ENCODE measurements at regions not wholly inside any gene's neighbourhood (a gene's known extent, or its start where the extent isn't known, plus 50 kb on each side); places are given as distances from the start of the nearest gene placed in this dataset.

- Histone ChIP-seq H2BK20ac (ENCODE audit: low read depth, low read length, poor library complexity, severe bottlenecking) (no peak overlapping the region), H3K9ac (ENCODE audit: extremely low read depth, insufficient read length, low read length) (no peak overlapping the region), H3K4me2 (ENCODE audit: insufficient read depth, insufficient read length, low read length) (no peak overlapping the region), H2BK5ac (ENCODE audit: insufficient read length, low read length) (no peak overlapping the region), H4K8ac (replicated peaks; ENCODE audit: insufficient read length, low read depth, low read length) (no peak overlapping the region), H3K56ac (ENCODE audit: insufficient read length, low read depth, low read length) (no peak overlapping the region), H2BK15ac (ENCODE audit: low read depth, low read length) (no peak overlapping the region), H2AK5ac (ENCODE audit: insufficient read length, low read length) (no peak overlapping the region), H3K18ac (ENCODE audit: insufficient read length, low read depth, low read length) (no peak overlapping the region), H4K91ac (ENCODE audit: insufficient read length, low read depth, low read length) (no peak overlapping the region), H4K20me1 (ENCODE audit: control insufficient read depth, insufficient read depth, insufficient read length) (no peaks in the 10 kb centered on the region), H3K23me2 (ENCODE audit: insufficient read length, low read depth, low read length, poor library complexity, severe bottlenecking) (no peaks in the 10 kb centered on the region), H3K79me1 (ENCODE audit: insufficient read depth, low read depth, low read length, poor library complexity, severe bottlenecking) (no peaks in the 10 kb centered on the region), H3K4ac (ENCODE audit: low read depth, low read length) (no peak overlapping the region), H2AFZ (ENCODE audit: low read length) (no peak overlapping the region), H3K27me3 (ENCODE audit: insufficient read depth, low read length) (no peaks in the 10 kb centered on the region), H3T11ph (ENCODE audit: low read length) (no peak overlapping the region), H3K4me1 (ENCODE audit: insufficient read depth, low read length) (no peaks in the 10 kb centered on the region), H2BK120ac (ENCODE audit: low read depth, low read length, poor library complexity, severe bottlenecking) (no peak overlapping the region), H3K27ac (ENCODE audit: insufficient read length, low read depth, low read length) (no peak overlapping the region), H4K5ac (ENCODE audit: insufficient read length, low read depth, low read length) (no peak overlapping the region), H3K14ac (ENCODE audit: insufficient read depth, low read length) (no peak overlapping the region), H3K79me2 (ENCODE audit: insufficient read depth, low read length) (no peaks in the 10 kb centered on the region), H3K23ac (ENCODE audit: insufficient read length, low read depth, low read length) (no peak overlapping the region), H3K9me3 (ENCODE audit: control insufficient read depth, low read depth, low read length) (no peaks in the 10 kb centered on the region), H2BK12ac (ENCODE audit: insufficient read length, low read depth, low read length) (no peak overlapping the region)
- Mint-ChIP-seq H3K4me3 (no peak overlapping the region), H3K9me3 (no peaks in the 10 kb centered on the region), H3K27me3 (ENCODE audit: low read depth) (no peaks in the 10 kb centered on the region; the same call in 1 of the 2 replicates), H3K4me1 (no peaks in the 10 kb centered on the region), H3K36me3 (ENCODE audit: insufficient read depth in 1 of 3, low read depth in 3 of 3) (no peaks in the 10 kb centered on the region), H3K27ac (no peak overlapping the region)
- WGBS (ENCODE audit: extremely low coverage, insufficient read length, low lambda C conversion rate) = no CpG with 5 or more reads among the region's 5 CpGs
- no peak for DNase-seq
- no peak for TF ChIP-seq CTCF (conservative IDR thresholded peaks at IDR 0.05)
Measured at GRCh38 chr1:115425442-115425841, 87.4 kb upstream of the NGF start.

Measured in H9 (cell line).